GM06990 (cell line): ENCODE measurements at regions not wholly inside any gene's neighbourhood (a gene's known extent, or its start where the extent isn't known, plus 50 kb on each side); places are given as distances from the start of the nearest gene placed in this dataset.

ENCODE experiments used
- DNase-seq: peaks from one replicate; pipeline ENCODE4 v3.0.0-alpha.2; 2011; ENCODE audit not compliant: insufficient read length; ENCODE audit errors: extremely low read depth
- H3K27me3 ChIP-seq: replicated peaks from 2 replicates; pipeline ENCODE4 v1.6.0; 2011; ENCODE audit warnings: low read length; ENCODE audit not compliant: control insufficient read depth, insufficient read depth
- H3K36me3 ChIP-seq: 2 replicates; pipeline ENCODE4 v1.5.1; 2011; ENCODE audit warnings: low read length; ENCODE audit not compliant: control insufficient read depth, insufficient read depth
- H3K4me3 ChIP-seq: replicated peaks from 2 replicates; pipeline ENCODE4 v1.5.1; 2011; ENCODE audit warnings: low read depth, mild to moderate bottlenecking, control low read depth, low read length
- CTCF ChIP-seq: IDR thresholded peaks from 2 replicates; pipeline ENCODE4 v1.5.1; 2011; ENCODE audit warnings: low read length, control low read depth, mild to moderate bottlenecking, inconsistent platforms; ENCODE audit not compliant: insufficient read depth, poor library complexity, severe bottlenecking

GRCh38 chr2:5867056-5867455, 174.9 kb downstream of the SOX11 start:
- no peak for DNase-seq
- H3K36me3 ChIP-seq: no peaks in the 10 kb centered on the region
- H3K4me3 ChIP-seq: no peak overlapping the region
- no peaks in the 10 kb centered on the region for H3K27me3 ChIP-seq
- no peak for TF ChIP-seq CTCF

- TF ChIP-seq CTCF: no peak
- H3K36me3 ChIP-seq: no peaks in the 10 kb centered on the region
Observed at GRCh38 chr2:5868931-5869330, 176.7 kb downstream of the SOX11 start.

GRCh38 chr2:5869936-5870335, 177.8 kb downstream of the SOX11 start:
- Histone ChIP-seq H3K4me3 (no peak overlapping the region), H3K27me3 (no peaks in the 10 kb centered on the region), H3K36me3 (no peaks in the 10 kb centered on the region)
- no peak for DNase-seq
- no peak for TF ChIP-seq CTCF

More at GRCh38 chr2:5868931-5869330, 176.7 kb downstream of the SOX11 start:
- DNase-seq: no peak
- no peaks in the 10 kb centered on the region for H3K27me3 ChIP-seq
- H3K4me3 ChIP-seq: no peak overlapping the region

- TF ChIP-seq CTCF: no peak
- Histone ChIP-seq H3K4me3 (no peak overlapping the region), H3K36me3 (no peaks in the 10 kb centered on the region), H3K27me3 (no peaks in the 10 kb centered on the region)
- DNase-seq: no peak
Observed at GRCh38 chr2:5877360-5877759, 185.2 kb downstream of the SOX11 start.

- no peak for DNase-seq
- Histone ChIP-seq H3K27me3 (no peaks in the 10 kb centered on the region), H3K4me3 (no peak overlapping the region), H3K36me3 (no peaks in the 10 kb centered on the region)
- no peak for TF ChIP-seq CTCF
Observed at GRCh38 chr2:5885451-5886173, 193.4 kb downstream of the SOX11 start.

- no peak for DNase-seq
Observed at GRCh38 chr2:5886462-5886861, 194.3 kb downstream of the SOX11 start.

More at GRCh38 chr2:5886462-5886861, 194.3 kb downstream of the SOX11 start:
- Histone ChIP-seq H3K27me3 (no peaks in the 10 kb centered on the region), H3K36me3 (no peaks in the 10 kb centered on the region), H3K4me3 (no peak overlapping the region)
- TF ChIP-seq CTCF: no peak
